ENCODE measurements at regions not wholly inside any gene's neighbourhood (a gene's known extent, or its start where the extent isn't known, plus 50 kb on each side); places are given as distances from the start of the nearest gene placed in this dataset.

DNA sequence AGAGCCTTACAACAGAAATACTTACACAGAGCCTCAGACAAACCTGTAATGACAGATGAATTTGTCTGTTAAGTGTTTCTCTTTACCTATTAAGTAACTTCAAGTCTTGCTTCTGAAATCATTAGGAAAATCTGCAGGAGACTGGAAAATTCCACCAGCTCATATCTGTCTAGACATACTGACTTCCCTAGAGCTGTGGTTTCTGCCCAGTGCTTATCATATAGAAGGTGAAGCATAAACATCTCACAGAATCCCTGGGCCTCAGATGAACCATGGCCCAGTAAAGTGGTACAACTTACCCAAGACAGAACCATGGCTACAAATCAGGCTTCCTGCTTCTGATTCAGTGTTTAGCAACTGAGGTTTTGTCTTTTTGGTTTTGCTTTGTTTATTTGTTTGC lies 91.6 kb downstream of the EGLN3 start:
- Histone ChIP-seq H2AK5ac (ENCODE audit: low read depth, low read length) (no peak overlapping the region), H3K36me3 (ENCODE audit: control insufficient read depth in 2 of 4, insufficient read depth in 4 of 4, low read length in 3 of 4) (no peaks in the 10 kb centered on the region), H4K5ac (ENCODE audit: insufficient read length, low read depth, low read length) (no peak overlapping the region), H3K9me3 (ENCODE audit: insufficient read depth in 2 of 2, low read depth in 1 of 2, low read length in 1 of 2) (no peaks in the 10 kb centered on the region), H2BK20ac (ENCODE audit: low read length) (no peak overlapping the region), H4K8ac (ENCODE audit: extremely low read depth, insufficient read depth, low read length) (no peak overlapping the region), H3K27ac (ENCODE audit: low read depth, low read length) (no peak overlapping the region), H3K14ac (ENCODE audit: insufficient read length) (no peak overlapping the region), H3K79me2 (ENCODE audit: control insufficient read depth in 1 of 2, insufficient read depth in 2 of 2, low read length in 2 of 2) (no peaks in the 10 kb centered on the region), H3K9ac (replicated peaks in 1 of 4; ENCODE audit: extremely low read depth in 1 of 4, low read depth in 3 of 4, low read length in 3 of 4) (no peak overlapping the region), H3K4me1 (replicated peaks in 1 of 4; ENCODE audit: control insufficient read depth in 3 of 4, insufficient read depth in 4 of 4, low read length in 3 of 4) (peaks cover 0 to 4% (median 0%) of the 10 kb centered on the region in 4 experiments; a peak in 1 of 7 replicates), H3K4ac (replicated peaks; ENCODE audit: insufficient read length, low read depth, low read length) (no peak overlapping the region), H3K27me3 (replicated peaks in 1 of 4; ENCODE audit: control insufficient read depth in 3 of 4, extremely low read depth in 1 of 4, insufficient read depth in 3 of 4, low read length in 3 of 4) (no peaks in the 10 kb centered on the region), H2BK12ac (ENCODE audit: low read depth, low read length) (no peak overlapping the region), H3K23ac (ENCODE audit: insufficient read length) (no peak overlapping the region), H3K23me2 (ENCODE audit: low read depth, low read length) (no peaks in the 10 kb centered on the region; the same call in 1 of the 2 replicates), H3K18ac (ENCODE audit: extremely low read depth, low read length) (no peak overlapping the region), H3K4me3 (ENCODE audit: extremely low read depth in 1 of 4, insufficient read depth in 2 of 4, low read depth in 3 of 4, low read length in 4 of 4) (no peak overlapping the region), H4K20me1 (replicated peaks in 1 of 2; ENCODE audit: control insufficient read depth in 1 of 2, insufficient read depth in 2 of 2, low read length in 2 of 2) (no peaks in the 10 kb centered on the region), H4K91ac (replicated peaks; ENCODE audit: insufficient read length, low read length) (no peak overlapping the region), H3K56ac (replicated peaks; ENCODE audit: insufficient read length, low read depth, low read length) (no peak overlapping the region), H2BK120ac (replicated peaks; ENCODE audit: low read depth, low read length) (no peak overlapping the region), H2BK15ac (ENCODE audit: low read length) (no peak overlapping the region), H2AFZ (ENCODE audit: low read length) (no peak overlapping the region), H2BK5ac (ENCODE audit: low read depth, low read length) (no peak overlapping the region), H3K79me1 (ENCODE audit: low read depth, low read length) (no peaks in the 10 kb centered on the region), H3K4me2 (ENCODE audit: insufficient read depth in 1 of 2, low read depth in 2 of 2, low read length in 2 of 2) (no peak overlapping the region)
- no peak for FAIRE-seq
- no peak for DNase-seq (ENCODE audit: low read depth in 1 of 2, low spot score in 2 of 2)
- ChIA-PET CTCF (ENCODE audit: partially characterized antibody) (interaction anchor here (0.8 to 1.6 kb wide), 6 partner anchors 10 to 464 kb away, joined by 3 to 7 read pairs (median 3); no protein-coding TSS in a partner anchor), POLR2A (ENCODE audit: partially characterized antibody) (no interaction called here)
- TF ChIP-seq TCF12 (IDR thresholded peaks at IDR 0.05; ENCODE audit: low read depth, low read length) = no peak
- no peak for TF ChIP-seq SP1 (IDR thresholded peaks at IDR 0.05; ENCODE audit: low read depth, low read length)
- no peak for TF ChIP-seq EZH2 (IDR thresholded peaks at IDR 0.05; ENCODE audit: low read depth, low read length, severe bottlenecking)
- TF ChIP-seq EGR1 (IDR thresholded peaks at IDR 0.05; ENCODE audit: borderline replicate concordance, low read depth, low read length) = no peak

Measured in H1 (cell line).